Amygdala (tissue), 56 donors: ENCODE measurements at regions not wholly inside any gene's neighbourhood (a gene's known extent, or its start where the extent isn't known, plus 50 kb on each side); places are given as distances from the start of the nearest gene placed in this dataset.

Experiments used
- DNase-seq, 56 donors: peaks; one replicate each; lab custom pipeline; 2025; lab: John Stamatoyannopoulos, UW

DNA sequence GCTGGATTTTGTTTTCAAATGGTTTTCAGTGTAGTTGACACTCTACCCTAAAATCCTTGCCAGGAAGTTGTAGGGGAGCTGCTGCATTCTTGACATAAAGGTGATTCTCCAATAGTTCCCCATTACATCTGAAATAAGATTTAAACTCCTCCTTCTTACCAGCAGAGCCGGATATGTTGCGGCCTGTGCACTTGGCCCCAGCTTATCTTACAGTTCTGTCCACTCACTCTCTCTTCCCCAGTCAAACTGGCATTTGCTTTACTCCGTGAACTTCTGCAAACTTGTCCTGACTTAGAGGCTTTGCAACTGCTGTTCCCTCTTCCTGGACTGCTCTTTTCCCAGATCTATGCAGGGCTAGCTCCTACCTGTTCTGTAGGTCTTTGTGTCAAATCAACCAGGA lies 929.5 kb downstream of the VRK1 start:
- no peak for DNase-seq

DNA sequence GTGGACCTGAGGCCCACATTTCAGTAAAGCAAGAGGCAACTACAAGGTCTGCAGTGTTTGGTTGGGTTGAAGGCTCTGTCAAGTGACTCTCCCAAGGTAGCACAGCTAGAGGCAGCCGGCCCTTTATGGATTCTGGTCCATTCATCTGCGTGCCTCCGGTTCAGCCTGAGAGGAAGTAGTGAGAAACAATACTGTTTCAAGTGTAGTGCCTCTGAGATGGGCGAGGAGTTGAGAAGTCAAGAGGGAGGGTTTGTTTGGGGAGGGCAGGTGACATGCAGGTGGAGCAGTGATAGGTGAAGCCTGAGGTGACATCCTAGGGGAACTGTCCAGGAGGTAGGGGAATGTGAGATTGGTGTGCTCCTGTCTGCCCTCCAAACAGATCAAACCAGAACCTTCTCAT lies 933.5 kb downstream of the VRK1 start:
- no peak for DNase-seq

DNA sequence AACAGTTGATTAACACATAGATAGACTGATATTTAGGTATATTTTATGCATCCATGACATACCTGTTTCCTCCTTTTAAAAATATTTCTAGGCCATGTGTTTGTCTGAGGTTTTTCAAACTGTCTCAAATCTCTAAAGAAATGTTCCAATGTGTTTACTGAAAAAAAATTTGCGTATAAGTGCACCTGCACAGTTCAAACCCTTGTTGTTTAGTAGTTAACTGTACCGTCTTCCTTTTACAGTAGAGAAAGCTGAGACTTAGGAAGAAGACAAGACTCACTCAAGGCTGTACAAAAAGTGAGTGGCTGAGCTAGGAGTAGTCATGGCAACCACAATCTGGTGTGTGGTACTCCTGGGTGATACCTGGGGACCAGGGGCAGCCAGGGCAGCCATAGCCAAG lies 934.6 kb downstream of the VRK1 start:
- no peak for DNase-seq

DNA sequence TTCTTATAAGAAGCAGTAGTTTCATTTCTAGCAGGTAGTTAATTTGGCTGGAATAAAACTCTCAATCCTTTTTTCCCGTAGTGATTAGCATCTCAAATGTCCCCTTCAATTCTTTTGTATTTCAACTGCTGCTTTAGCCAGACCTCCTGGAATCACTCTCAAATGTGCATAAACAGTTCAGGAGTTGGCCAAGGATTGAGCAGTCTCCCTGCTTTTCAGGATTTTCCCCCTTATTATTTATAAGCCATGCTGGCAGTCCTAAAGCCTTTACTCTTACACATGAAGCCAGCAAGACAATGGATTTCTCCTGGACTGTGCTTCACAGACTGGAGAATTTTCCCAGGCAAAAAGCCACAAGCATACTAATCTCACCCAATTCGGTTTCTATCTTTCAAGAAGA lies 950.1 kb downstream of the VRK1 start:
- DNase-seq, result no peak

DNA sequence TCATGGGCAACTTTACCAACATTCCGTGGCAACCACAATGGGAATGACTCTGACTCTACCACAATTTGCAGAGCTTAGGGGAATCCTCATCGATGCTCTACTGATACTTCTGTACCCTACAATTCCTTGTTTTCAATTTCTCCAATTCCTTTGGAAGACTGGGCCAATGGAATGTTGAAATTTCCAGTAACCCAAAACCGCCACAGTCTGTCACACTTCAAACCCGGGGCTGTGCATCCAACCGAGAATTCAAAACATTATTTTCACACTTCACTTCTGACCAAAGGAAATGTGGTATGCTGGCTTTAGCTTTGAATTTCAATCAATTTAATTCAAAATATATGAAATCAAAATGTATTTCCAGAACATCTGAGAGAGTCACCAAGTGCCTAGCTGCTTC lies 951.4 kb downstream of the VRK1 start:
- no peak for DNase-seq

DNA sequence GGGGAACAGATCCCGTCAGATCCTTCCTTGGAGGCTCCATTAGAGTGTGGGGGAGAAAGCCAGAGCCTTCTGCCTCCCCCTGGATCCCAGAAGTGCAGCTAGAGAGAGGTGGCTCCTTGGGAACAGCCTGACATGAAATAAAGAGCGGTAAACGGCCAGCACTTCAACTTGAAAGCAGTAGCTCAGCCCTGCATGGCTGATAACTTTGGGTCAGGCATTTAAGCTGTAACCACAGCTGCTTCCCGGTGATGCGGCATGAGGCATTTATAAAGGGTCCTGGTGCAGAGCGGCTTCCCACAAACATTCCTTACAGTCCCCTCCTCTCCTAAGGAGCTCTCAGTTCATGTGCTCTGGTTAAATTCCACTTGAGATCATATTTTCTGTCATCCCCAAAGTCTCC lies 960.3 kb downstream of the VRK1 start:
- DNase-seq, result no peak

DNA sequence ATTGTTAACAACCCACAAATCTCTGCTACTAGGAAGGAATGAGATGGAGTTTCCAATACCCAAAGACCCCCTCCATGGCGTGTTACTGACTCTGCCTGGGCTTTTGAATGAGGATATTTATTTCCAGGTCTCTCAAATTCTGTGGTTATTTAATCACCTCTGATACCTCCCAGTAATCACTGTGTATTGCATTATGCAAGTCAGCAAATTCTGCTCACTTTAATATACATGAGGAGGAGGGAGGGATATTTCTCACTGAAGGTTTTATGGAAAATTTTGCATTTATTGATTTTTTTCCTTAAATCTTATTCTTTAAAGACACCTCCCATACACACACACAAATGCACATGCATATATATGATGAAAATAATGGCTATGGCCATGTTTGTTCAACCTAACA lies 962.9 kb downstream of the VRK1 start:
- DNase-seq, result no peak

DNA sequence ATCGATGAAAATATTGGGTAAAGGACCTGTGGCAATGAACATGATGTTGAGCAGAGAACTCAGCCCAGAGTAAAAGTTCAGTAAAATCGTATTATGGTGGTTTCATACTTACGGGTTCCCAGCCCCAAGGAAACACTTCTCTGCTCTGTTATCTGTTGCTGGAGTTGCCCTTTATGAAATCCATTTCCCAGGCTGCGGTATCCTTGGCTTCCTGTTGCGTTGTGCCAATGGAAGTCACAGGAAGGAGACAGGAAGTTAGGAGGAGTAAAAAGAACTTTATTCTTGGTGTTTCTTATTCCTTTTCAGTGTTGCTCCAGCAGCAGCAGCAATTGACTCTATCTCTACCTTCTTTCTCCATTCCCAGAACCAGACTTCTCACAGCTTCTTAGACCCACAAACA lies 965.2 kb downstream of the VRK1 start:
- no peak for DNase-seq

DNA sequence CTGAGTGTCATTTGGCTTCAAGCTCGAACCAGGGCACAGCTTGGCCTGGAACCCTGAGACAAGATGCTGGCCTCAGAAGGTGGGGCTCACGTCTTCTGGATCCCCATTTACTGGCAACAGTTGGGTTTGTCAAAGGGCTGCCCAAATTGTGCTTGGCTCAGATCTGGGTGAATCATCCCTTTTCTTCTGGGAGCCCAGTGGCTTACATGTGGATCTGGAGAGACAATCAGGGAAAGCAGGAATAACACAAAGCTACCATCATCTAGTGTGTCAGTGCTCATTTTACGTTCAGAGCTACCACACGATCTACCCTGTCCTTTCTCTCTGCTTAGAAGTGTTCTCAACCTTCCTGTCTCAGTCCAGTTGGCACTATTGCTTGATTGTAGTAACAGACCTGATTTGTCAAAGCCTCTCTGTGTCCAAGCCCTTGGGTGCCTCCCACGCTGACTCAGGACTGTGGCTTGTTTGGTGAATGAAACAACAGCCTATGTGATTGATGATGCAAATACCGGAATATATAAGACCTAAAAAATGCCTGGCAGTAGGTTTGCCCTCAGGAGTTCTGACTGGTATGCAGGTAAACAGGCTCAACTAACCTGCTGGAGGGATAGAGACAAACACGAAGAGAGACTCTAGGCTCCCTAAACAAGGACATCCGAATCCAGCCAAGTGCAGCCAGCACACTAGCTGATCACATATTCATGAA lies 974.3 kb downstream of the VRK1 start:
- no peak for DNase-seq

DNA sequence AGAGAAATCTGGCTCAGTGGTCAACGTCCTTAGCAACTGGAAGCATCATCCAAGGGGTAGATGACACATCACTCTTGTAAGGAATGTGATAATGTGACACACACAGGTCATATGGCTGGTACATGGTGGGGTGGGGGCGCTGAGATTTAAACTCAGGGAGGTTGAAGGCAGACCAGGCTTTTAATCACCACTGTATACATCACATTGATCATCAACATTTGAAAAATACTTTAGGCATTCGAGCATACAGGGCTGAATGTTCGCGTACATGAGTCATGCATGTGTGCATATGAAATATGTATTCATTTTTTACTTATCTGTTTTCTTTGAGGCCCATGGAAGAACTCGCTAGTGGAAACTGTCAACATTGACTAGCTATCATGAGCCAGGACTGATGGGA lies 976.4 kb downstream of the VRK1 start:
- DNase-seq, result no peak

DNA sequence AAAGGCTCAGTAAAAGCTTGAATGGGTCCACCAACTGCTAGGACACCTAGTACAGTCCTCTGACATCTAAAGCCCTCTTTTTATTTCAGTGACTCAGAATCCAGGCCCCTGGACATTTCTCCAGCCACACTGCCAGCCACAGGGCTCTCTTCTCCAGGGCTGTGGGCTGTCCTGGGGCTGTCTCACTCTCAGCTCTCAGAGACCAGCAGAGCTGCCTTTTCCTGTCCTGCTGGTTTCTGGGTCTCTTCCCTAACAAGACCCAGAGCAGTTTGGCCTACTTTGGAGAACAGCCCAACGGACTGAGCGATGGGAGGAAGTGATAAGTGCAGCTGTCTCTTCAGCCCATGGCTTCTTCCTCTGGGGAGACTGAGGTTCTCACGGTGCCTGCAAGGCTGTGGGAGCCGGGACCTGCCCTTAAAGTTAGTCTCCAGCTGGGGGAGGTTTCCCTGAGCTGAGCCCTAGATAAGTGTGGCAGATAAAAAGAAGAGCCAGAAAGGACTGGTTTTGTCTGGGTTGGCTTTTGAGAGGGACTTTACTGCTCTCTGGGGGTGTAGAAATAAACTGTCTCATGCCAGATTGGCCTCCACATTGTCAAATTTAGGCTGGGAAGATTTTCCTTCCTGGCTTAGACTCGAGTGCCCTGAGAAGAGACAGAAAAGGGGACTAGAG lies 979.8 kb downstream of the VRK1 start:
- no peak for DNase-seq

DNA sequence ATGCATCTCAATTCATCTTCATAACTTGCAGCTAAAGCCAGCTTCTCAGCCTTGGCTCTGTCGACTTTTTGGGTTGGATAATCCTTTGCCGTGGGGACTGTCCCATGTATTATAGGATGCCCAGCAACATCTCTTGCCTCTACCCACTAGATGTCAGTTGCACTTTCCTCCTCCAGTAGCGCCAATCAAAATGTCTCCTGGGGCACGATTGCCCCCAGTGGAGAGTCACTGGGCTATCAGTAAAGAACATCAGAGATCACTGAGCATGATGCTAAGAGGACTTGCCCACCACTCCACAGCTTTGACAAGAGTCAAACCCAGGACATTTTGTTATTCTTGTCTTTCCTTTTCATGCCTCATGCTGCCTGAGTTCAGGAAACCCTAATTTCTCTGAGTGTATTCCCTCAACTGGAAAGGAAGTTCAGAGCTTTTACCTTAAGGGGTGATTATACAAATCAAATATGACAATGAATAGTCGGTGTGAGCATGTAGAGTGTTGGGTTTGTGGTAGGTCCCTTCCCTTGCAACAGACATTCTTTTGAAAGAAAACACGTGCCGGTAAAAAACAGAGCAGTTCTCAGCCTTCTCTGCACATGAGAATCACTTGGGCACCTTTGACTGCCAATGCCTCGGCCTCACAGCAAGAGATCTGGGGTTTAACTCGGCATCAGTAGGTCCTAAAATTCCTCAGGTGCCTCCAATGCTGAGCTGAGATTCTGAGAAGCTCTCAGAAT lies 980.6 kb downstream of the VRK1 start:
- DNase-seq, result no peak

DNA sequence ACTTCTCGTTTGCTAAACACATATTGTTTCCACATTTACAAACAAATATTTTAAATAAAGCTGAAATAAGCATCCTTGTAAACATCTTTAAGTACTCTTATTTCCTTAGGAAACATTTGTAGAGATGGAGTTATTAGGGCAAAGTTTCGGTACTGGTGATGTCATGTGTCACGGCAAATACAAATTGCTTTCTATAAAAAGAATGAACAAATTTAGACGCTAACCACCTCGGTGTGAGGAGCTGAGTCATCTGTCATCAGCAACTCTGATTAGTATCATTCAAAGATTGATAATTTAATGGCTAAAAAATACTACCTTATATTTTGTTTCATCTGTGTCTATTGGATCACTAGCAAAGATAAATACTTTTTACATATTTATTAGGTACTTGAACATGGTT lies 982.0 kb downstream of the VRK1 start:
- DNase-seq, result no peak

DNA sequence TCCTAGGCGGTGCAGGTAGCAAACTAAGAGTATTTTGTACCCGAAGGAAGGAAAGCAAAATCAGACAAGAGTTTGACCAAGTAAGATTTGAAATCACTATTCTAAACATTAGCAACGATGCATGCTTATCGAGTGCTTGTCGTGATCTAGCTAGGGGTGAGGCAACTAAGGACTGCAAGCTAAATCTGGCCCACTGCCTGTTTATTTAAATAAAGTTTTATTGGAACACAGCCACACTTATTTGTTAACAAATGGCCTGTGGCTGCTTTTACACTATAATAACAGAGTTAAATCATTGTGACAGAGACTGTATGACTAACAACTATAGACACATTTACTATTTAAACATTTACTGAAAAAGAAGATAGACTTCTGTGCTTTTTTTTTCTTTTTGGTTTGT lies 983.6 kb downstream of the VRK1 start:
- DNase-seq, result no peak

DNA sequence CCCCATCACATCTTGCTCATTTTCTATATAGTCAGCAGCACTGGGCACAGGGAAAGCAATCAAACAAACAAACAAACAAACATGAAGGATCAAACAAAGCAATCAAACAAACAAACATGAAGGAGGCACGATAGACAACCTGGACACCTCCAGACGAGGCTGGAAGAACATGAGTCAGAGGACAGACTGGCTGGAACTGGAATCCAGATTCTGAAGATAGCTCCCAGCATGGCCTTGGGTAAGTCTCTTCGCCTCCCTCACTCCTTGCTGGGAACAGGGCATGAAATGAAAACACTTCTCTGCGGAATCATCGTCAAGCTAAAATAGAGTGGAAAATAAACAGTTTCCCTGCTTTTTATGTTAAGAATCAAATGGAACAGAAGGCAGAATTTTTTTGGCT lies 984.8 kb downstream of the VRK1 start:
- no peak for DNase-seq

DNA sequence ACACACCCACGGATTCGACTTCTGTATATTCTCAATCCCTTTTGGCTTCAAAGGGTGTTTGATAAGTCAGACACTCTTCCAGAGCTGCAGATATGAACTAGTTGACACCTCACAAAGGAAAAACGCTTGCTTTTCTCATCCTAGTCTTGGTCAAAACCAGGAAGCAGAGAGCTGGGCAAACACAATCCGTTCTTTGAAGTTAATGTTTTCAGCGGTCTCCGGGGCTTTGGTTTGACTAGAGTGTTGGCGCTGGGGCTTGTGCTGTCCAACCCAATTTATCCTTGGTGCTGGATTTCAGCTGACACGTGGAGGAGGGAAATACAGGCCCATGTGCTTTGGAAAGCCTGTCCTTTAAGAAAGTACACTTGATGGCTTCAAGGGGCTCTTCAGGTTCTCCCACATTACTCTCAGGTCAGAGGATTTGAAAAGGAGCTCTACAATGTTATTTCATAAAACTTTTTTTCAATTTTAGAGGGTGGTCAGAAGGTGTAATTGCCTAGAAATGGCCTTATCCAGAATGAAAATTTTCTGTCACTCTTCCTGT lies 985.8 kb downstream of the VRK1 start:
- no peak for DNase-seq

DNA sequence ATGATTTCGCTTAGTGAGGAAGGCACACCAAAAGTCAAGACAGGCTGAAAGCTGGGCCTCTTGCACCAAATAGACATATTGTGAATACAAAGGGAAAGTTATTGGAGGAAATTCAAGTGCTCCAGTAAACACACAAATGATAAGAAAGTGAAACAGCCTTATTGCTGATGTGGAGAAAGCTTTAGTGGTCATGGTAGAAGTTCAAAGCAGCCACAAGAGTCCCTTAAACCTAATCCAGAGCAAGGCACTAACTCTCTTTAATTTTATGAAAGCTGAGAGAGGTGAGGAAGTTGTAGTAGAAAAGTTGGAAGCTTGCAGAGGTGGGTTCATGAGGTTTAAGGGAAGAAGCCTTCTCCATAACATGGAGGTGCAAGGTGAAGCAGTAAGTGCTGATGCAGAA lies 988.3 kb downstream of the VRK1 start:
- DNase-seq, result no peak

DNA sequence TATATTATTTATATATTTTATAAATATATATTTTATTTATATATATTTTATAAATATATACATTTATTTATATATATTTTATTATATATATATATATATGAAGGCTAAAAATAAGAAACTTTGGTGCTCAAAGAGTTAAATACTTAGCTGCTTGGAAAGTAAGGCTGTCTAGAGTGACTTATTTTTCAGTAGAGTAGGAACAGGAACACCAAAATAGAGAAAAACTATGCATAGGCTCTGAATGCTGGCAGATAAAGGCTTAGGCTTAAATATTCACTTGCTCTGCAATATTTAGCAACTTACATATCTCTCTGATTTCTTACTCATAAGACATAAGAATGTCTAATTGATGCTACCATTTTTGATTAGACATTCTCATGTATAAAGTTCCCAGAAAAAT lies 991.2 kb downstream of the VRK1 start:
- no peak for DNase-seq

DNA sequence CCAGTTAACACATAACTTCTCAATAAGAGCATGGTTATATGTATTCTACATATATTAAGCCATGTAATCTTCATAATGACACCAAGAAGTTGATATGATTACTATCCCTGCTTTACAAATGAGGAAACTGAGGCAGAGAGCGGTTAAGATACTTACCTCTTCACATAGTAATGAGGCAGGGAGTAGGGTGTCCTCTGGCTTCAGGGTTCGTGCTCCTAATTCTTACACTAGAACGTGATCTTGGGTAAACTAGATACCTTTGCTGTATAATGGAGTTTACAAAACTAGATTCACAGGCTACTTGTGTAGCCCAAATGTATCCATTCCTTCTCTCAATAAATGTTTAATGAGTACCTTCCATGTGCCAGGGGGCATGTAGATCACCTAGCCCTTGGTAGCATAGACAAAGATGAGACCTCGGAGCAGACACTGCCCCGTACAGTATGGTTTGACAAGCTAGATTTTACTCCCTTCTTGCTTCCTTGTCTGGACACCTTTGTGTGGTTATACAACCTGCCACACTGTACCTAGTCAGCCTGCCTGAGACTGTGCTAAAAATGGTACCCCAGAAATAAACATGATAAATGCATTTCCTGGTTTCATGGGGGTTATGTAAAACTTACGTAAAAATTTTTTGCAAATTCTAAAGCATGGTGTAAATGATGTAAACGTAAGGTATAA lies 991.8 kb downstream of the VRK1 start:
- no peak for DNase-seq

DNA sequence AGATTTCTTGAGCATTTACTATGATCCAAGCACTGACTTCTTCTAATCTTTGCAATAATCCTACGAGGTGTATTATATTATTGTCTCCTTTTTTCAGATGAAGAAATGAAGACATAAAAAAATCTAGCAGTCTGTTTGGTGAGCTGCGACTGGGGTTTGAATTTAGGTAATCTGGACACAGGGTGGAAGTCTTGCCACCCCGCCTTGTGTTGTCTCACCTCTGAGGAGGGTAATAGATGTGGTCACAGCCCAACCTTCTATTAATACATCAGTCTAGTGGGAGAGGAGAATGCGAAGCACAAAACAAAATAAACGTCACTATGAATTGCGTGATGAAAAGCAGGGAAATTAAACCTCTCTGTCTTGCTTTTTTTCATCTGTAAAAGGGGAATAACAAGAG lies 993.9 kb downstream of the VRK1 start:
- no peak for DNase-seq

DNA sequence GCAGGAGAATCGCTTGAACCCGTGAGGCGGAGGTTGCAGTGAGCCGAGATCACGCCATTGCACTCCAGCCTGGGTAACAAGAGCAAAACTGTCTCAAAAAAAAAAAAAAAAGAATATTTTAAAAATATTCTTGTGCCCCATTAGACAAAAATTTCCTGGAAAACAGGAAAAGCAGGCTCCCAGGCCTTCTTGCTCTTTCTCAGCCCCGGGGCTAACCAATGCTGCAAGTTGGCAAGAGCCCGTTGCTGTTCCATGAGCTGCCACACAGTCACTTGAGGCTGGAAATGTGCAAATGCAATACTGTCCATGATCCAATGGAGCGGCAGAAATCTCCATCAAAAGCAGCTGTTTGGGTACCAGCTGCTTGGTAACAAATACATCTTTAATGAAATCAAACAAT lies 994.7 kb downstream of the VRK1 start:
- no peak for DNase-seq
